ENCODE measurements at regions not wholly inside any gene's neighbourhood (a gene's known extent, or its start where the extent isn't known, plus 50 kb on each side); places are given as distances from the start of the nearest gene placed in this dataset.

DNA sequence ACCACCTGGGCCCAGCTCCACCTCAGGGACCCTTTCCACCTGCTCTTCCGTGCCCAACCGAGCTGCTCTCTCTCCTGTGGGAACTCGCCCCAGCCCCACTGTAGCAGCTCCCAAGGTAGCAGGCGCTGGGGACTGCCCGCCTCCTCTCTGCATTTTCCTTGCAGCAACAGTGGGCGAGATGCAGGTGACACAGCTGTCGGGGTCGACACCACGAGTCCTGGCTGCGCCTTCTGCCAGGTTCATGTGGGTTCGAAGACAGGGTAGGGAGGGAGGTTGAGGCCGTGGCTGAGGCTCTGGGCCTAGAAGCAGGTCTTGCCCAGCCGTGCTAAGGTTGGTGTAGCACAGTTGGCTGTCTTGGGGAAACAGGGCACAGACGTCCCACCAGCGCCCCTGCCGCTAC is 245.2 kb upstream of the FSTL5 start:
- no peaks in the 10 kb centered on the region for H3K36me3 ChIP-seq (ENCODE audit: control insufficient read depth in 2 of 2, insufficient read depth in 2 of 2, low read length in 1 of 2)
- no peak overlapping the region for H3K4me3 ChIP-seq (ENCODE audit: low read depth in 1 of 2, low read length in 2 of 2)
- peaks cover 0 to 2% of the 10 kb centered on the region in 2 donors for H3K4me1 ChIP-seq (ENCODE audit: control insufficient read depth in 2 of 2, insufficient read depth in 2 of 2, low read length in 1 of 2)
- no peaks in the 10 kb centered on the region for H3K27me3 ChIP-seq (ENCODE audit: control insufficient read depth in 1 of 2, insufficient read depth in 2 of 2, low read length in 2 of 2)
- WGBS, 2 donors = 92 to 94% methylated on average over 16 of the region's 16 CpGs
- H3K9me3 ChIP-seq (ENCODE audit: control insufficient read depth in 2 of 2, insufficient read depth in 1 of 2, low read depth in 1 of 2, low read length in 1 of 2) = peaks cover 3 to 5% of the 10 kb centered on the region in 2 donors
- H3K27ac ChIP-seq (ENCODE audit: low read depth in 2 of 2, low read length in 1 of 2) = no peak overlapping the region

DNA sequence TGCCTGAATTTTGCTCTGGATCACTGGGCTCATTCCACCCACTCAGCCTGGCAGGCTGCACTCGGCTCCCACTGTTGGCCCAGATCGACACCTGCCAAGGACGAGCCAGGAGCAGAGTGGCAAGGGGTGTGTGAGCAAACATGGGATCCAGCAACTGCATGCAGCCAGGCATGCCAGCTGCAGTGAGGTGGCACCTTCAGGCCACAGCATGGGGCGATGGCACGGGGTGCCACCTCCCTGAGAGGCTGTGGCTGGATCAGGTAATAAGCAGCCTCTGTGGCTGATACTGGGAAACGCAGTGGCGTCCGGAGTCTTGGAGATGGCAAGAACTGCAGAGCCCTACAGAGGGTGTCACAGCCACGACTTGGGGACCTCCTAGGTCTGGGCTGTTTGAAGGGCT is 244.5 kb upstream of the FSTL5 start:
- Histone ChIP-seq H3K9me3 (ENCODE audit: control insufficient read depth in 2 of 2, insufficient read depth in 1 of 2, low read depth in 1 of 2, low read length in 1 of 2) (peaks cover 3 to 5% of the 10 kb centered on the region in 2 donors), H3K27me3 (ENCODE audit: control insufficient read depth in 1 of 2, insufficient read depth in 2 of 2, low read length in 2 of 2) (no peaks in the 10 kb centered on the region), H3K4me3 (ENCODE audit: low read depth in 1 of 2, low read length in 2 of 2) (no peak overlapping the region), H3K36me3 (ENCODE audit: control insufficient read depth in 2 of 2, insufficient read depth in 2 of 2, low read length in 1 of 2) (no peaks in the 10 kb centered on the region), H3K27ac (ENCODE audit: low read depth in 2 of 2, low read length in 1 of 2) (no peak overlapping the region), H3K4me1 (ENCODE audit: control insufficient read depth in 2 of 2, insufficient read depth in 2 of 2, low read length in 1 of 2) (peaks cover 0 to 2% of the 10 kb centered on the region in 2 donors)
- 85 to 88% methylated on average over 9 of the region's 9 CpGs for WGBS, 2 donors

DNA sequence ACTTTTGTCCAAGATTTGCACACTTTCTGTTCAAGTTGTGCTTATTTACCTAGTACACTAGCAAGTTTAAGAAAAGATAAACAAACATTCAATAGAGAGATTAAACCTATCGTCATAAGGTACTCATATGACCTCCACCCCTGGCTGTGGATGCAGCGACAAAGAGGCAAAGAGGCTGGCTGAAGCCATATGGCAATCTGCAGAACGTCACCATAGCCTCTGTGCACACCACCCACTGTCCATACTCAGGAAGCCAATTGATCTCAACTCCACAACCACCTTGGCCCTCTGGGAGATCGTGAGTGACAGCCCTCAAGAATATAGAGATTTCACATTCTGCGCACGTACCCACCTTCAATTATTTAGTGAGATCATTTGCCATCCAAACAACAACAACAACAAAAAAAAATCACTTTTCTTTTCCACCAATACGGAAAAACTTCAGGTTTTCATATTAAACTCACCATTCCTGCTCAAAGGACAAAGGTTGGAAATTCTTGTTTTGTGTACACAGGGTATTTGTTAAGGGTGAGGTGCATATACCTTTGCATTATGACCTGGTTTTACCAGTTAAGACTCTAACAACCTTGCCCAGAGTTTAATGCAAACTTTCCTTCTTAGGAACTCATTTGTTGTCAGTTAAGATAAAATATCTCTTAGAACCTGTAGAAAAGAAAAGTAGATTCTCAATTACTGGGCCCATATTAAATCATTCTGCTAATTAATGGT is 243.0 kb upstream of the FSTL5 start:
- Histone ChIP-seq H3K27ac (ENCODE audit: low read depth in 2 of 2, low read length in 1 of 2) (no peak overlapping the region), H3K36me3 (ENCODE audit: control insufficient read depth in 2 of 2, insufficient read depth in 2 of 2, low read length in 1 of 2) (no peaks in the 10 kb centered on the region), H3K4me1 (ENCODE audit: control insufficient read depth in 2 of 2, insufficient read depth in 2 of 2, low read length in 1 of 2) (peaks cover 0 to 2% of the 10 kb centered on the region in 2 donors), H3K4me3 (ENCODE audit: low read depth in 1 of 2, low read length in 2 of 2) (no peak overlapping the region), H3K27me3 (ENCODE audit: control insufficient read depth in 1 of 2, insufficient read depth in 2 of 2, low read length in 2 of 2) (no peaks in the 10 kb centered on the region), H3K9me3 (ENCODE audit: control insufficient read depth in 2 of 2, insufficient read depth in 1 of 2, low read depth in 1 of 2, low read length in 1 of 2) (peaks cover 3 to 5% of the 10 kb centered on the region in 2 donors)
- WGBS, 2 donors = 55 to 61% methylated on average over 7 of the region's 7 CpGs

DNA sequence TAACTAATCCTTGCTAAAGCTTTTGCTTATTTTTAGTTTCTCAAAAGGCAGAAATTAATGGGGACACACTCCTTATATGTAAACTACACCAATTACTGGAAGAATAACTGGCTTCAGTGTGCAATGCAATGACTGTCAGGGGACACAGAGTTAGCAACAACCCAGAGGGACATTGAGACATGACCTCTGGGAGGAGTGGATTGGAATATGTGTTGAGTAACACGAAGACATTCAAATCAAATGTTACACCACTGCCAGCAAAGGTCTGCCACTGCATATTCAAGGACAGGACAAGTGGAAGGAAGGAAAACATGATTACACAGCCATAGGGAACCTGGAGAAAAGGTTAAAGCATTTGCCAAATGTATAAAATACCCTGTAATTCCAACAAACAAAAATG is 240.1 kb upstream of the FSTL5 start:
- peaks cover 0 to 2% of the 10 kb centered on the region in 2 donors for H3K9me3 ChIP-seq (ENCODE audit: control insufficient read depth in 2 of 2, insufficient read depth in 1 of 2, low read depth in 1 of 2, low read length in 1 of 2)
- H3K27ac ChIP-seq (ENCODE audit: low read depth in 2 of 2, low read length in 1 of 2) = no peak overlapping the region
- no peaks in the 10 kb centered on the region for H3K36me3 ChIP-seq (ENCODE audit: control insufficient read depth in 2 of 2, insufficient read depth in 2 of 2, low read length in 1 of 2)
- no peaks in the 10 kb centered on the region for H3K27me3 ChIP-seq (ENCODE audit: control insufficient read depth in 1 of 2, insufficient read depth in 2 of 2, low read length in 2 of 2)
- no peak overlapping the region for H3K4me3 ChIP-seq (ENCODE audit: low read depth in 1 of 2, low read length in 2 of 2)
- peaks cover 0 to 2% of the 10 kb centered on the region in 2 donors for H3K4me1 ChIP-seq (ENCODE audit: control insufficient read depth in 2 of 2, insufficient read depth in 2 of 2, low read length in 1 of 2)
- WGBS, 2 donors = 32 to 46% methylated on average over 1 of the region's 1 CpG

DNA sequence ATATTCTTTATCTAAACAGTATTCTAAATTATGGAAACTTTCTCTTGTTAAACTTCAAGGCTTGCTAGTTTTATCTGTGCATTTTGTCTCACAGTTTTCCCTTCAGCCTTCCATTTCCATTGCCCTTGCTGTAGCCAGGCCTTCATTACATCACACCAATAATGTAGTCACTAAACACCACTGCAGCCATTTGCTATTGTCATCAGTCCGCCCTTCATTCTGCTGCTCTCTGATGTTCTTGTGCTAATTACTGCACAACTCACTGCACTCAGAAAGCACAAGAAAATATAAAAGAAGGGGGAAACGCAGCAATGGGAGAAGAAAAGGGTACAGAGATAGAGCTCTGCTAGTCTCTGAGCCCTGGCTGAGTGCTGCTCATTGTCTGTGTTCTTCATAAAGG is 239.6 kb upstream of the FSTL5 start:
- Histone ChIP-seq H3K4me3 (ENCODE audit: low read depth in 1 of 2, low read length in 2 of 2) (no peak overlapping the region), H3K4me1 (ENCODE audit: control insufficient read depth in 2 of 2, insufficient read depth in 2 of 2, low read length in 1 of 2) (peaks cover 0 to 2% of the 10 kb centered on the region in 2 donors), H3K36me3 (ENCODE audit: control insufficient read depth in 2 of 2, insufficient read depth in 2 of 2, low read length in 1 of 2) (no peaks in the 10 kb centered on the region), H3K27ac (ENCODE audit: low read depth in 2 of 2, low read length in 1 of 2) (no peak overlapping the region), H3K9me3 (ENCODE audit: control insufficient read depth in 2 of 2, insufficient read depth in 1 of 2, low read depth in 1 of 2, low read length in 1 of 2) (no peaks in the 10 kb centered on the region), H3K27me3 (ENCODE audit: control insufficient read depth in 1 of 2, insufficient read depth in 2 of 2, low read length in 2 of 2) (no peaks in the 10 kb centered on the region)
- WGBS, 2 donors = 64 to 69% methylated on average over 2 of the region's 2 CpGs

DNA sequence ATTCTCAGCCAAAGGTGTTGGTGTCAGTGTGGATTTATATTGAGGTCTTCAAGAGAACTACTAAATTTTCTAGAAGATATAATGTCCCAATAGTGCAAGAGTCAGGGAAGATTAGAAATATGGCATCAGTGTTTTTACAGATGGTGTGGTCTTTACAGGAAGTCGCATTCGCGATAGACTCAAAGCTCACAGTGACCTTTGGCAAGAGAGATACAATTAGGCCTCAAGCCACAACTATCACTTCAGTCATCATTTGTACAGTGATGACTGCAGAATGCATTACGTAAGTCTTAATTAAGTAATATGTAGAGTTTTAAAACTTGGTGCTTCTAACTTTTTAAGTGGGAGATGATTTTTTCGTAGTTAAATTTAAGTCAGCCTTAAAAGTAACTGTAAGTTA is 237.2 kb upstream of the FSTL5 start:
- Histone ChIP-seq H3K4me3 (ENCODE audit: low read depth in 1 of 2, low read length in 2 of 2) (no peak overlapping the region), H3K36me3 (ENCODE audit: control insufficient read depth in 2 of 2, insufficient read depth in 2 of 2, low read length in 1 of 2) (no peaks in the 10 kb centered on the region), H3K27ac (ENCODE audit: low read depth in 2 of 2, low read length in 1 of 2) (no peak overlapping the region), H3K9me3 (ENCODE audit: control insufficient read depth in 2 of 2, insufficient read depth in 1 of 2, low read depth in 1 of 2, low read length in 1 of 2) (no peaks in the 10 kb centered on the region), H3K4me1 (ENCODE audit: control insufficient read depth in 2 of 2, insufficient read depth in 2 of 2, low read length in 1 of 2) (no peaks in the 10 kb centered on the region), H3K27me3 (ENCODE audit: control insufficient read depth in 1 of 2, insufficient read depth in 2 of 2, low read length in 2 of 2) (no peaks in the 10 kb centered on the region)
- WGBS, 2 donors = 73 to 83% methylated on average over 5 of the region's 5 CpGs

GRCh38 chr4:162392946-162393345 is 229.1 kb upstream of the FSTL5 start:
- Histone ChIP-seq H3K4me3 (ENCODE audit: low read depth in 1 of 2, low read length in 2 of 2) (no peak overlapping the region), H3K9me3 (ENCODE audit: control insufficient read depth in 2 of 2, insufficient read depth in 1 of 2, low read depth in 1 of 2, low read length in 1 of 2) (peaks cover 0 to 2% of the 10 kb centered on the region in 2 donors), H3K36me3 (ENCODE audit: control insufficient read depth in 2 of 2, insufficient read depth in 2 of 2, low read length in 1 of 2) (no peaks in the 10 kb centered on the region), H3K27me3 (ENCODE audit: control insufficient read depth in 1 of 2, insufficient read depth in 2 of 2, low read length in 2 of 2) (no peaks in the 10 kb centered on the region), H3K27ac (ENCODE audit: low read depth in 2 of 2, low read length in 1 of 2) (no peak overlapping the region), H3K4me1 (ENCODE audit: control insufficient read depth in 2 of 2, insufficient read depth in 2 of 2, low read length in 1 of 2) (no peaks in the 10 kb centered on the region)
- 88 to 93% methylated on average over 1 of the region's 1 CpG for WGBS, 2 donors

- no peaks in the 10 kb centered on the region for H3K4me1 ChIP-seq (ENCODE audit: control insufficient read depth in 2 of 2, insufficient read depth in 2 of 2, low read length in 1 of 2)
- no peaks in the 10 kb centered on the region for H3K9me3 ChIP-seq (ENCODE audit: control insufficient read depth in 2 of 2, insufficient read depth in 1 of 2, low read depth in 1 of 2, low read length in 1 of 2)
- H3K27ac ChIP-seq (ENCODE audit: low read depth in 2 of 2, low read length in 1 of 2) = no peak overlapping the region
- H3K27me3 ChIP-seq (ENCODE audit: control insufficient read depth in 1 of 2, insufficient read depth in 2 of 2, low read length in 2 of 2) = no peaks in the 10 kb centered on the region
- no peak overlapping the region for H3K4me3 ChIP-seq (ENCODE audit: low read depth in 1 of 2, low read length in 2 of 2)
- no peaks in the 10 kb centered on the region for H3K36me3 ChIP-seq (ENCODE audit: control insufficient read depth in 2 of 2, insufficient read depth in 2 of 2, low read length in 1 of 2)
These were observed 202.3 kb upstream of the FSTL5 start for GRCh38 chr4:162366146-162366545.

- WGBS, 2 donors = 54 to 76% methylated on average over 1 of the region's 1 CpG
These were observed 200.9 kb upstream of the FSTL5 start for GRCh38 chr4:162364651-162365050.

More at GRCh38 chr4:162364651-162365050, 200.9 kb upstream of the FSTL5 start:
- no peaks in the 10 kb centered on the region for H3K4me1 ChIP-seq (ENCODE audit: control insufficient read depth in 2 of 2, insufficient read depth in 2 of 2, low read length in 1 of 2)
- H3K4me3 ChIP-seq (ENCODE audit: low read depth in 1 of 2, low read length in 2 of 2) = no peak overlapping the region
- no peaks in the 10 kb centered on the region for H3K27me3 ChIP-seq (ENCODE audit: control insufficient read depth in 1 of 2, insufficient read depth in 2 of 2, low read length in 2 of 2)
- no peak overlapping the region for H3K27ac ChIP-seq (ENCODE audit: low read depth in 2 of 2, low read length in 1 of 2)
- H3K9me3 ChIP-seq (ENCODE audit: control insufficient read depth in 2 of 2, insufficient read depth in 1 of 2, low read depth in 1 of 2, low read length in 1 of 2) = no peaks in the 10 kb centered on the region
- H3K36me3 ChIP-seq (ENCODE audit: control insufficient read depth in 2 of 2, insufficient read depth in 2 of 2, low read length in 1 of 2) = no peaks in the 10 kb centered on the region

Measured in esophagus (tissue), 2 donors.